GM12878 (cell line): ENCODE measurements at regions not wholly inside any gene's neighbourhood (a gene's known extent, or its start where the extent isn't known, plus 50 kb on each side); places are given as distances from the start of the nearest gene placed in this dataset.
"Not testable (repeated sequence)": the region's sequence is repeated elsewhere in the genome, so short reads cannot be mapped to it uniquely, and the experiment has no call there.

Experiments used
- CREB1 ChIP-seq: IDR thresholded peaks from 2 replicates; pipeline ENCODE4 v1.6.1; 2012; ENCODE audit warnings: low read depth, mild to moderate bottlenecking, inconsistent platforms
- EGR1 ChIP-seq, 2 experiments: IDR thresholded peaks; 1 replicate in 1 of 2; 2 replicates in 1 of 2; pipeline ENCODE4 v1.6.1; 2011 to 2012; ENCODE audit warnings: low read depth in 2 of 2, low read length in 2 of 2, borderline replicate concordance in 1 of 2, mild to moderate bottlenecking in 1 of 2, moderate library complexity in 1 of 2
- GABPA ChIP-seq: IDR thresholded peaks from 2 replicates; pipeline ENCODE4 v1.6.1; 2014; ENCODE audit warnings: antibody characterized with exemption, low read depth, mild to moderate bottlenecking, inconsistent platforms
- KAT2A ChIP-seq: conservative IDR thresholded peaks from 2 replicates; pipeline ENCODE4 v1.6.1; 2011; ENCODE audit warnings: low read depth, low read length; ENCODE audit not compliant: control insufficient read depth
- PML ChIP-seq: IDR thresholded peaks from 2 replicates; pipeline ENCODE4 v1.6.1; 2012; ENCODE audit warnings: low read length, inconsistent platforms
- POLR2A ChIP-seq: IDR thresholded peaks from 2 replicates; pipeline ENCODE4 v1.6.1; 2011; ENCODE audit warnings: low read depth, mild to moderate bottlenecking, low read length
- RCOR1 ChIP-seq: conservative IDR thresholded peaks from 2 replicates; pipeline ENCODE4 v1.6.1; 2012; ENCODE audit warnings: low read depth, low read length, improper control_type of control experiment
- SMC3 ChIP-seq: IDR thresholded peaks from 2 replicates; pipeline ENCODE4 v1.6.1; 2011; ENCODE audit warnings: low read length, improper control_type of control experiment, borderline replicate concordance
- ZNF24 ChIP-seq: fragments of 450-650 bp; IDR thresholded peaks from 2 replicates; pipeline ENCODE4 v1.6.1; 2017; ENCODE audit warnings: antibody characterized with exemption, mild to moderate bottlenecking
- TF ChIP-seq, protein P1 (sequence below), 3 experiments: IDR thresholded peaks in 2 of 3; conservative IDR thresholded peaks in 1 of 3; 2 replicates each; pipeline ENCODE4 v1.5.1; 2011; ENCODE audit warnings: low read depth in 3 of 3, low read length in 3 of 3, mild to moderate bottlenecking in 3 of 3, control low read depth in 2 of 3, moderate library complexity in 2 of 3, inconsistent platforms in 1 of 3, mixed read lengths in 1 of 3; ENCODE audit not compliant: control insufficient read depth in 2 of 3, insufficient read depth in 1 of 3; ENCODE audit errors: extremely low read depth in 1 of 3
- TF ChIP-seq, protein P2 (sequence below): IDR thresholded peaks from 2 replicates; pipeline ENCODE4 v1.6.1; 2011; ENCODE audit warnings: low read depth, low read length, improper control_type of control experiment, borderline replicate concordance
- TF ChIP-seq, protein P3 (sequence below): IDR thresholded peaks from 2 replicates; pipeline ENCODE4 v1.6.1; 2011; ENCODE audit warnings: mild to moderate bottlenecking, low read depth, low read length, moderate library complexity; ENCODE audit not compliant: insufficient replicate concordance

DNA sequence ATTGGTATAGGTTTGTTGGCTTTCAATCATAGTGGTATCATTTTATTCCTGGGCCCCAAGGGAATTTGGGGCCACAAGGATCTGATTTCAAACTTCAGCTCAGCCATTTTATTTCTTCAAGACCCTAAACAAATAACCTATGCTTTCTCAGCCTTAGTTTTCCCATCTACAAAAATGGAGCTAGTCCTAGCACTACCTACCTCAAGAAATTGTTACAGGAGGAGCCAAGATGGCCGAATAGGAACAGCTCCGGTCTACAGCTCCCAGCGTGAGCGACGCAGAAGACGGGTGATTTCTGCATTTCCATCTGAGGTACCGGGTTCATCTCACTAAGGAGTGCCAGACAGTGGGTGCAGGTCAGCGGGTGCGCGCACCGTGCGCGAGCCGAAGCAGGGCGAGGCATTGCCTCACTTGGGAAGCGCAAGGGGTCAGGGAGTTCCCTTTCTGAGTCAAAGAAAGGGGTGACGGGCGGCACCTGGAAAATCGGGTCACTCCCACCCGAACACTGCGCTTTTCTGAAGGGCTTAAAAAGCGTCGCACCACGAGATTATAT is 143.5 kb downstream of the CCDC34 start:
- not testable (repeated sequence) for TF ChIP-seq SMC3; EGR1 (IDR thresholded peaks at IDR 0.05; ENCODE audit: borderline replicate concordance in 1 of 2, low read depth in 2 of 2, low read length in 2 of 2); POLR2A; RCOR1; PML; ZNF24; CREB1; GABPA; KAT2A
- TF ChIP-seq, protein P1, sequence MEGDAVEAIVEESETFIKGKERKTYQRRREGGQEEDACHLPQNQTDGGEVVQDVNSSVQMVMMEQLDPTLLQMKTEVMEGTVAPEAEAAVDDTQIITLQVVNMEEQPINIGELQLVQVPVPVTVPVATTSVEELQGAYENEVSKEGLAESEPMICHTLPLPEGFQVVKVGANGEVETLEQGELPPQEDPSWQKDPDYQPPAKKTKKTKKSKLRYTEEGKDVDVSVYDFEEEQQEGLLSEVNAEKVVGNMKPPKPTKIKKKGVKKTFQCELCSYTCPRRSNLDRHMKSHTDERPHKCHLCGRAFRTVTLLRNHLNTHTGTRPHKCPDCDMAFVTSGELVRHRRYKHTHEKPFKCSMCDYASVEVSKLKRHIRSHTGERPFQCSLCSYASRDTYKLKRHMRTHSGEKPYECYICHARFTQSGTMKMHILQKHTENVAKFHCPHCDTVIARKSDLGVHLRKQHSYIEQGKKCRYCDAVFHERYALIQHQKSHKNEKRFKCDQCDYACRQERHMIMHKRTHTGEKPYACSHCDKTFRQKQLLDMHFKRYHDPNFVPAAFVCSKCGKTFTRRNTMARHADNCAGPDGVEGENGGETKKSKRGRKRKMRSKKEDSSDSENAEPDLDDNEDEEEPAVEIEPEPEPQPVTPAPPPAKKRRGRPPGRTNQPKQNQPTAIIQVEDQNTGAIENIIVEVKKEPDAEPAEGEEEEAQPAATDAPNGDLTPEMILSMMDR (IDR thresholded peaks at IDR 0.05 in 2 of 3, conservative IDR thresholded peaks at IDR 0.05 in 1 of 3; ENCODE audit: control insufficient read depth in 2 of 3, extremely low read depth in 1 of 3, insufficient read depth in 1 of 3, low read depth in 3 of 3, low read length in 3 of 3): not testable (repeated sequence)
- TF ChIP-seq, protein P2, sequence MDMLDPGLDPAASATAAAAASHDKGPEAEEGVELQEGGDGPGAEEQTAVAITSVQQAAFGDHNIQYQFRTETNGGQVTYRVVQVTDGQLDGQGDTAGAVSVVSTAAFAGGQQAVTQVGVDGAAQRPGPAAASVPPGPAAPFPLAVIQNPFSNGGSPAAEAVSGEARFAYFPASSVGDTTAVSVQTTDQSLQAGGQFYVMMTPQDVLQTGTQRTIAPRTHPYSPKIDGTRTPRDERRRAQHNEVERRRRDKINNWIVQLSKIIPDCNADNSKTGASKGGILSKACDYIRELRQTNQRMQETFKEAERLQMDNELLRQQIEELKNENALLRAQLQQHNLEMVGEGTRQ: not testable (repeated sequence)
- TF ChIP-seq, protein P3, sequence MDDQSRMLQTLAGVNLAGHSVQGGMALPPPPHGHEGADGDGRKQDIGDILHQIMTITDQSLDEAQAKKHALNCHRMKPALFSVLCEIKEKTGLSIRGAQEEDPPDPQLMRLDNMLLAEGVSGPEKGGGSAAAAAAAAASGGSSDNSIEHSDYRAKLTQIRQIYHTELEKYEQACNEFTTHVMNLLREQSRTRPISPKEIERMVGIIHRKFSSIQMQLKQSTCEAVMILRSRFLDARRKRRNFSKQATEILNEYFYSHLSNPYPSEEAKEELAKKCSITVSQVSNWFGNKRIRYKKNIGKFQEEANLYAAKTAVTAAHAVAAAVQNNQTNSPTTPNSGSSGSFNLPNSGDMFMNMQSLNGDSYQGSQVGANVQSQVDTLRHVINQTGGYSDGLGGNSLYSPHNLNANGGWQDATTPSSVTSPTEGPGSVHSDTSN: not testable (repeated sequence)
